Duodenal mucosa (tissue), 2 donors: ENCODE measurements at regions not wholly inside any gene's neighbourhood (a gene's known extent, or its start where the extent isn't known, plus 50 kb on each side); places are given as distances from the start of the nearest gene placed in this dataset.

Experiments used
- H3K27ac ChIP-seq: one replicate; pipeline ENCODE4 v1.7.0; 2013; ENCODE audit warnings: low read depth, low read length
- H3K27me3 ChIP-seq, 2 donors: one replicate each; pipeline ENCODE4 v1.7.0; 2013; ENCODE audit warnings: low read length in 2 of 2, control low read depth in 1 of 2; ENCODE audit not compliant: insufficient read depth in 2 of 2, control insufficient read depth in 1 of 2
- H3K36me3 ChIP-seq, 2 donors: one replicate each; pipeline ENCODE4 v1.7.0; 2013; ENCODE audit warnings: low read length in 2 of 2, control low read depth in 1 of 2; ENCODE audit not compliant: insufficient read depth in 2 of 2, control insufficient read depth in 1 of 2
- H3K4me1 ChIP-seq, 2 donors: one replicate each; pipeline ENCODE4 v1.7.0; 2013; ENCODE audit warnings: low read length in 2 of 2, control low read depth in 1 of 2; ENCODE audit not compliant: insufficient read depth in 2 of 2, control insufficient read depth in 1 of 2
- H3K4me3 ChIP-seq, 2 donors: one replicate each; pipeline ENCODE4 v1.7.0; 2013; ENCODE audit warnings: low read length in 2 of 2, low read depth in 1 of 2
- H3K9ac ChIP-seq, 2 donors: one replicate each; pipeline ENCODE4 v1.7.0; 2013; ENCODE audit warnings: low read length in 2 of 2, low read depth in 1 of 2
- H3K9me3 ChIP-seq, 2 donors: one replicate each; pipeline ENCODE4 v1.7.0; 2013; ENCODE audit warnings: low read length in 2 of 2, control low read depth in 1 of 2; ENCODE audit not compliant: control insufficient read depth in 1 of 2

GRCh38 chr14:71235875-71236274, 328.6 kb downstream of the PCNX1 start:
- Histone ChIP-seq H3K4me1 (no peaks in the 10 kb centered on the region), H3K36me3 (no peaks in the 10 kb centered on the region), H3K9ac (no peak overlapping the region), H3K4me3 (no peak overlapping the region), H3K9me3 (no peaks in the 10 kb centered on the region), H3K27ac (no peak overlapping the region), H3K27me3 (no peaks in the 10 kb centered on the region)

DNA sequence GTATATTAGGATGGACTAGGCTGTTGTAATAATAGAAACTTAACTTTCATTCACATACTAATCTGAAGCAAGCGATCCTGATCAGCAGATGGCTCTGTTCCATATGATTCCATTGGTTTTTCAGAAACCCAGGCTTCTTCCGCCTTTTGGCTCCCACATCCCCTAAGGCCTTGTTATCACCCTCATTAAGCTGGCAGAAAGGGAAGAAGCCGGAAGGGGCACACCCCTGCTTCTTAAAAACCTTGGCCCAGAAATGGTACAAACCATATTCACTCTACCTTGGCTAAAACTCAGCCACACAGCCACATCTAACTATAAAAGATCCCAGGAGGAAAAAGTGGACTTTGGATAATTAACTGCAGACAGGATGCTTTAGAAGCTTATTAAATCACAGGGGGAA, 329.2 kb downstream of the PCNX1 start:
- no peak overlapping the region for H3K27ac ChIP-seq
- H3K36me3 ChIP-seq = no peaks in the 10 kb centered on the region
- H3K9ac ChIP-seq = no peak overlapping the region
- no peaks in the 10 kb centered on the region for H3K27me3 ChIP-seq
- H3K9me3 ChIP-seq = no peaks in the 10 kb centered on the region
- no peaks in the 10 kb centered on the region for H3K4me1 ChIP-seq
- no peak overlapping the region for H3K4me3 ChIP-seq

DNA sequence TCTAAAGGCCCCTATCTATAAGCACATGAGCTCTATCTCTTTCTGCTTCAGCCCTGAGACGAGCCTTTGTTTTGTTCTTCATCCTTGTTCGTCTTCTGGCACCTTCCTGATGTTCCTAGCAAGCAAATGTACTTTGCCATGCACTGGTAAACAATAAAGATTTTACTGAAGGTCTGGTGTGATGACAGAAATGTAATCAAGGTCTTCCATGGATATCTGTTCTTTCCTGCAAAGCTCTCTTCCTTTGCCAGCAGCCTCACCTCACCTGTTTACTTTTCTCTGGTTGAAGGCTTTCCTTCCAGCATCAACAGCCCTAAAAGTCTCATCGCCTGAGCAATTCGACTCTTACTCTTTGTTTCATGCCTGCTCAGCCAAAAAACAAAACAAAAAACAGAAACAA, 330.3 kb downstream of the PCNX1 start:
- no peaks in the 10 kb centered on the region for H3K36me3 ChIP-seq
- no peak overlapping the region for H3K27ac ChIP-seq
- no peak overlapping the region for H3K9ac ChIP-seq
- H3K9me3 ChIP-seq = no peaks in the 10 kb centered on the region
- no peaks in the 10 kb centered on the region for H3K27me3 ChIP-seq
- no peak overlapping the region for H3K4me3 ChIP-seq
- no peaks in the 10 kb centered on the region for H3K4me1 ChIP-seq

GRCh38 chr14:71238835-71239234, 331.6 kb downstream of the PCNX1 start:
- no peak overlapping the region for H3K4me3 ChIP-seq
- H3K27me3 ChIP-seq = no peaks in the 10 kb centered on the region
- no peaks in the 10 kb centered on the region for H3K36me3 ChIP-seq
- H3K9me3 ChIP-seq = no peaks in the 10 kb centered on the region
- no peaks in the 10 kb centered on the region for H3K4me1 ChIP-seq
- H3K27ac ChIP-seq = no peak overlapping the region
- no peak overlapping the region for H3K9ac ChIP-seq

GRCh38 chr14:71240171-71240570, 332.9 kb downstream of the PCNX1 start:
- Histone ChIP-seq H3K4me3 (no peak overlapping the region), H3K36me3 (no peaks in the 10 kb centered on the region), H3K9me3 (no peaks in the 10 kb centered on the region), H3K9ac (no peak overlapping the region), H3K4me1 (no peaks in the 10 kb centered on the region), H3K27me3 (no peaks in the 10 kb centered on the region), H3K27ac (no peak overlapping the region)

GRCh38 chr14:71240866-71241520, 333.7 kb downstream of the PCNX1 start:
- Histone ChIP-seq H3K4me1 (no peaks in the 10 kb centered on the region), H3K27ac (no peak overlapping the region), H3K36me3 (no peaks in the 10 kb centered on the region), H3K4me3 (no peak overlapping the region), H3K27me3 (no peaks in the 10 kb centered on the region), H3K9me3 (no peaks in the 10 kb centered on the region), H3K9ac (no peak overlapping the region)

- Histone ChIP-seq H3K36me3 (no peaks in the 10 kb centered on the region), H3K27ac (no peak overlapping the region), H3K4me3 (no peak overlapping the region), H3K9me3 (no peaks in the 10 kb centered on the region), H3K9ac (no peak overlapping the region), H3K27me3 (no peaks in the 10 kb centered on the region), H3K4me1 (no peaks in the 10 kb centered on the region)
These were observed 335.0 kb downstream of the PCNX1 start for GRCh38 chr14:71242237-71242748.

- H3K27me3 ChIP-seq = no peaks in the 10 kb centered on the region
These were observed 336.4 kb downstream of the PCNX1 start for GRCh38 chr14:71243697-71244096.

GRCh38 chr14:71244341-71244740, 337.1 kb downstream of the PCNX1 start:
- Histone ChIP-seq H3K9ac (no peak overlapping the region), H3K27me3 (no peaks in the 10 kb centered on the region), H3K4me3 (no peak overlapping the region), H3K27ac (no peak overlapping the region), H3K9me3 (no peaks in the 10 kb centered on the region), H3K4me1 (no peaks in the 10 kb centered on the region), H3K36me3 (no peaks in the 10 kb centered on the region)

More at GRCh38 chr14:71243697-71244096, 336.4 kb downstream of the PCNX1 start:
- Histone ChIP-seq H3K27ac (no peak overlapping the region), H3K9me3 (no peaks in the 10 kb centered on the region), H3K36me3 (no peaks in the 10 kb centered on the region), H3K4me1 (no peaks in the 10 kb centered on the region), H3K9ac (no peak overlapping the region), H3K4me3 (no peak overlapping the region)

- Histone ChIP-seq H3K27me3 (no peaks in the 10 kb centered on the region), H3K27ac (no peak overlapping the region), H3K4me3 (no peak overlapping the region), H3K9me3 (no peaks in the 10 kb centered on the region), H3K9ac (no peak overlapping the region), H3K4me1 (no peaks in the 10 kb centered on the region), H3K36me3 (no peaks in the 10 kb centered on the region)
These were observed 338.6 kb downstream of the PCNX1 start for GRCh38 chr14:71245659-71246361.
